CD1c-positive myeloid dendritic cell (primary cell): ENCODE measurements at regions not wholly inside any gene's neighbourhood (a gene's known extent, or its start where the extent isn't known, plus 50 kb on each side); places are given as distances from the start of the nearest gene placed in this dataset.

Experiments used
- DNase-seq: peaks from one replicate; pipeline ENCODE4 v3.0.0-alpha.2; 2016; ENCODE audit errors: extremely low spot score

DNA sequence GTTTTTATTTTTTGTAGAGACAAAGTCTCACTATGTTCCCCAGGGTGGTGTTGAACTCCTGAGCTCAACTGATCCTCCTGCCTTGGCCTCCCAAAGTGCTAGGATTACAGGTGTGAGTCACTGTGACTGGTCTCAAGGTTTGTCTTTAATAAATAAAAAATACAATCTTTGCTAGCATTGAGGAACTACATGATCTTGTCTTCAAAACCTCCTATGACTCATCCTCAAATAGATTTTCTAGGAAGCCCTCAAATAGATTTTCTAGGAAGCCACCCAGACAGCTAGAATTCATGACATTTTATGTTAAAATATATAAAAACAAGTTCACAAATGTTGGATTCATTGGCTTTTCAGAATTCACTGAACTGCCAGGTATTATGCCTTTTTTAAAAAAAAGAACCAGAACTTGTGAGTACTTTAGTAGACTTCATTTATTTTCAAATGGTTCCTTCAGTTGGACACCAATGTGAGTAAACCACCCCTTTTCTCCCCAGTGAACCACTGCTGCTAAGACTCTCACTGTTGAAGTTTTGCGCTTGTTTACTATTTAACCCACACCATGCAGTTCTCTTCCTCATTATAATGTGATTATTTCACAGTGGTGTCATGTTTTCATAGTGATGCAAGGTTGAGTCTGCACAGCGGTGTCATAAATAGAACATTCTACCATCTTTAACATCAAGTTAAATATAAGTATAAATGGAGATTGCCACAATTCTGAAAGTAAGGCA lies 303.9 kb downstream of the CASP12 start:
- peak; percentile 55 for DNase-seq

- no peak for DNase-seq
These were observed 309.3 kb downstream of the CASP12 start for GRCh38 chr11:104588970-104589369.

DNA sequence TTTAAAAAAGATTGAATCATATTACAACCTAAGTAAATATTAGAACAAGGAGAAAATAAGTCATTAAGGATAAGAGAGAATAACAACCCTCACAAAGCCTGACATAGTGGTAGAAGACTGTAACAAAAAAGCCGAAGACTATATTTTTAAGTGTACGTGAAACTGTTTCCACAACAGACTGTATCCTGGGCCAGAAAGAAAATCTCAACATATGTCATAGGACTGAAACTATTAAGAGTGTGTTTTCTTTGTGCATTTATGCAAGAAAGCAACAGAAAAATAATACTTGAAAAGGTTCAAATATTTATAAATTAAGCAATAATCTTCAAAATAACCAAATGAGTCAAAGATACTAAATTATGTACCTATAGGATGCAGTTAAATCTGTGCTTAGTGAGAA lies 309.8 kb downstream of the CASP12 start:
- no peak for DNase-seq

DNA sequence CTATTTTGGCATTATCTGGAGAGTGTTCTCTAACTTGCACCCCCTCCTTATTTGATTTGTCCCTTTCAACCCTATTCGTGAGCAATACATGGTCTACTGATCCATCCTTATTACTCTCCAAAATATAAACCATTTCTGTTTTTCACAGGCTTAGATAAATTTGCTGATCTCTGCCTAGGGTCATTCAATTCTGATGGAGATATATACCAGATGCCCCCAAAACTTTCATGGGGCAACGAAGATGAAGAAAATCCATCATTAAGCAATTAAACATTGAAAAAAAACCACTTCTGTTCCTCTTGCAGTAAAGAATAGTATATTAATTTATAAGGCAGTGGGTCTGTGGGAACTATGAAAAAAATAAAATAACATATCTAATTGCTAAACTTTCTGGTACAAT lies 313.4 kb downstream of the CASP12 start:
- no peak for DNase-seq

GRCh38 chr11:104583857-104584256 lies 314.4 kb downstream of the CASP12 start:
- DNase-seq, result no peak

- DNase-seq, result no peak
These were observed 315.8 kb downstream of the CASP12 start for GRCh38 chr11:104582431-104582830.

DNA sequence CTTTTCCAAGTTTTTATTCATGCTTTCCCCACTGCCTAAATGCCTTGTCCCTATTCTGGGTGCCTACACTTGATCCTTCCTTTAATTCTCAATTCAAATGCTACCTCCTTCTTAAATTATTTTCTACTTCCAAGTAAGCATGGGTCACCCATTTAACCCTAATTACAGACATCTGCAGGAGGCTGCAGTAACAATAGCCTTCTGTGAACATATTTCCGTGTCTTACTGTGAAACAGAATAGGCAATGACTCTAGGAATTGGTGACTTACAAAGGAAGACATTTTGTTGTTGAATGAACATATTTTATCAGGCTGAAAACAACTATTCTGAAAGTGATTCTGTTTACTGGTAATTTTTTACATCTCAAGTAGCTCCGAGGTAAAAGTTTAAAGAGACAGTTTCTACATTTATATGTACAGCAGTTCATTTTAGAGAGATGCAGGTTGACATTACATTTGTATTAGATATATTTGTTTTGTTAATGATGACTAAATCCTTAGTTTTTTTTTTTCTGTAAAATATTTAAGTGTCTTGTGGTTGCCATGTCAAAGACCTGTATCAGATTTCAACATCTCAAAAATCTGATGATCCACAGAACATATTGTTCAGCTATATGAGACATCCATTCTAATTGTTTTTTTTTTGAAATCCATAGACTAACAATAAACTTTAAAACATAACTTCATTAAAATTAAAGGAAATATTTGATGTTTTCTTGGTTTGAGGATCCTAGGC lies 316.8 kb downstream of the CASP12 start:
- DNase-seq, result no peak

- no peak for DNase-seq
These were observed 324.7 kb downstream of the CASP12 start for GRCh38 chr11:104573441-104573990.

- DNase-seq, result no peak
These were observed 326.0 kb downstream of the CASP12 start for GRCh38 chr11:104572279-104572678.

- DNase-seq, result no peak
These were observed 328.1 kb downstream of the CASP12 start for GRCh38 chr11:104570078-104570701.

GRCh38 chr11:104565583-104565961 lies 332.7 kb downstream of the CASP12 start:
- DNase-seq, result no peak

GRCh38 chr11:104564921-104565582 lies 333.2 kb downstream of the CASP12 start:
- DNase-seq, result no peak

- no peak for DNase-seq
These were observed 341.5 kb downstream of the CASP12 start for GRCh38 chr11:104556606-104557301.

GRCh38 chr11:104549019-104549418 lies 349.2 kb downstream of the CASP12 start:
- DNase-seq, result no peak

- DNase-seq, result no peak
These were observed 350.1 kb downstream of the CASP12 start for GRCh38 chr11:104547996-104548661.

GRCh38 chr11:104546501-104546900 lies 351.8 kb downstream of the CASP12 start:
- no peak for DNase-seq

GRCh38 chr11:104541701-104542100 lies 356.6 kb downstream of the CASP12 start:
- DNase-seq, result no peak

DNA sequence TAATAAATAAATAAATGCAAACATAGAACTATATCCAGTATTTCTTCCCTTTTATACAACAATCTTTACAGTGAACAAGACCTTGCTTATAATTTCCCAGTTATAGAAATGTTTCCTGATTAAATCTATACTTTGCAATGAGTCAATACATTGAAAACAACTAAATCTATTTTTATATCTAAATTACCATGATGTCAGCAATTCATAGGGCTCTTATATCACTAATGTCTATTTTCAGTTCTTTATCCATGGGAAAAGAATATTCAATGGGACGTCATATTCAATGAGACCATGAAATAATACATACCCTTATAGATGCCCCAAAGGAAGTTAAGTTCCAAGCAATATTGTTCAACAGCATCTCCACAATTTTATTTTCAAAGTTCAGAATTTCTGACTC lies 359.9 kb downstream of the CASP12 start:
- DNase-seq, result no peak

- no peak for DNase-seq
These were observed 364.0 kb downstream of the CASP12 start for GRCh38 chr11:104534278-104534677.

DNA sequence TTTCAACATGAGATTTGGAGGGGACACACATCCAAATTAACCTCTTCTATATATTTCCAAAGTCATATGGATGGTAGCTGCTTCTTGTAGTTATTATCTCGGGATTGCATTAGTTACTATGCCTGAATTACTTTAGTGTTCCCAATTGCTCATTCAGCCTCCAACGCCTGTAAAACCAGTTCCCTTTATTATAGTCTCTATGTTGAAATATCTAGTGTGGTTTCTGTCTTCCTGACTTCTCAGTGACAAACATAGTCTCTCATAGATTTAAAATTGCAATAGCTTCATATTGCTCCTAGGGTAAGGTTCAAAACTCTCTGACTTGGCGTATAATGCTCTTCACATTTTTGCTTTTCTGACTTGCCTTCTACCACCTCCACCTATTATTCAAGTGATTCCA lies 366.4 kb downstream of the CASP12 start:
- DNase-seq, result peak; percentile 29

- DNase-seq, result peak; percentile 35
These were observed 367.1 kb upstream of the PDGFD start for GRCh38 chr11:104531075-104531474.
